ENCODE measurements at regions not wholly inside any gene's neighbourhood (a gene's known extent, or its start where the extent isn't known, plus 50 kb on each side); places are given as distances from the start of the nearest gene placed in this dataset.
"Not testable (repeated sequence)": the region's sequence is repeated elsewhere in the genome, so short reads cannot be mapped to it uniquely, and the experiment has no call there.

DNA sequence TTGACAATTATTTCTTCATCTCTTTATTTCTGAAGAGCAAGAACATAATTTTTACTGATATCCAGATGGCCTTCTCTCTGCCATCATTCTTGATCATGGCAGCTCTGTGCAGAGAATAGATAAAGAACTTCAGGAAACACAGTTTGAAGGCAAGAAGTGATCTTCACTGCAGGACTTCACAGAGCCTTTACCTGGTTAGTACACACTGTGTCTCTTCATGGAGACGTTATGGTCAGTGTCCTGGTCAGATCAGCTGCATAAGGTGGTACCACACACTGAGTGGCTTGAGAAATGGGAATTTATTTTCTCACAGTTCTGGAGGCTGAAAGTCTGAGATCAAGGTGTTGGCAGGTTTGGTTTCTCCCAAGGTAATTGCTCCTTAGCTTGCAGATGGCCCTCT is 129.5 kb downstream of the UTP18 start:
- DNase-seq = no peak

GRCh38 chr17:51391982-51392654 is 131.8 kb downstream of the UTP18 start:
- no peak for DNase-seq

DNA sequence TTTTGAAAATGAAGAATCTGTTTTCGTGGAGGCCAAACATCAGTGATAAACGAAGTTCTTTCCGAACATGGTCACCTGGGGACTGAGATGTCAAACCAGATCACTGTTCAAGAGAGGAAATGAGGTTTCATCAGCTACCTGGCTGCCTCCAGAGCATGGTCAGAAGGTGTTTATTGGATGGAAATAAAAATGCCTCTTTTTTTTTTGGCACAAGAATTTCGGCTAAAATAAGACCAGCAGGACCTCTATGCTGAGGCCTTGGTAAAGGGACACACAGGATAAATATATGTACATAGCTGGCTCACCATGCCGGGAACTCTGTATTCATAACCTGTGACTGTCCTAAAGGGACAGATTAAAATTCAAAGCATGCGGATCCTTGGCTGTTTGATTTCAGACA is 135.3 kb downstream of the UTP18 start:
- no peak for DNase-seq

GRCh38 chr17:51397361-51398127 is 137.2 kb downstream of the UTP18 start:
- no peak for DNase-seq

- no peak for DNase-seq
Measured at GRCh38 chr17:51398128-51398525, 137.8 kb downstream of the UTP18 start.

DNA sequence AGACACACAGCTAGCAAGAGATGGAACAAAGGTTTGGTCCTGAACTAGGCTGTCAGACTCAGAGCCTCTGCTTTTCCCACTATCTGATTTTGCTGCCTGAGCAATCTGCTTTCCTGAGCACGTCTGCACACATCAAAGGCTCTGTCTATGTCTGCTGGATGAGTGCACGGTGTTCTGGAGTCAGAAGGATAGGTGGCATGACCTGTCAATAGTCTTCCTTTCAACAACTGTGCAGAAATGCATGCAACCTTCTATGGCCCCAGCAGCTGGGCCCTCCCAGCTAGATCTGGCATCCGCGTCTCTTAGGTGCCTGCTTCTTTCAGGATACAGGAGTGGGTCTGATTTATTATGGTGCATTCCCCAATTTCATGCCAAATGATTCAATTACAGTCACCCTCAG is 138.3 kb downstream of the UTP18 start:
- no peak for DNase-seq

DNA sequence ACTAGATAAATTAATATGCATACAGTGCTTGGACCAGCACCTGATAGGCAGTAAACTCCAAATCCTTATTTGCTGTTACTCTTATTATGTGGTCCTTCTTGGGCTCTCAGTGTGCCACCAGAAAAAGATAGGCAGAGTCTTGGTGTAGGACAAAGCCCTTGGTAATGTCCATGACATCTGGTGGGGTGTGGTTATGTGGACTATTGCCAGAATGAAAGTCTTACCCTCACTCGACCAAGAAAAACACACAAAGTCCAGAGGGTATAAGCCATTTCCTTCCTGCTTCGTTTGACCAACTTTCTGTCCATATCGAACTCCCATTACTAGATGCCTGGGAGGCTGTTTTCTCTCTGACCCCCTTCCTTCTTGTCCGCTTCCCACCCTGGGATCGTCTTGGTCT is 140.9 kb downstream of the UTP18 start:
- DNase-seq = no peak

DNA sequence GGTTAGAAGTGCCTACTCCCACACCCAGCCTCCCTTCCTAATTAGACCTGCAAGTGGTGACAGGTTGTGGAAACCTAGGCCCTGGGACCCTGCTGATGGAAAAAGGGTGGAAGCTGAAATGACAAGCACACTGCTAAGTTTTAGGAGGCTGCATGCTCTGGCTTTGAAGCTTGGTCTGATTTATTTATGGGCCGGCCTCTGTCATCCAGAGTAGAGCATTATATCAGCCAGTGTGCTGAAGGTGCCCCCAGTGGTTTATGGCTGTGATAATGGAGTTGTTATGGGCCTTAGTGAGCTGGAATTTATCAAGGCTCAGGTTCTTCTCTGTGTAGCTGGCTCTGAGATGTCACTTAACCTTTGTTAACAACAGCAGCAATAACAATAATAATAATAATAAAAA is 142.6 kb downstream of the UTP18 start:
- no peak for DNase-seq

DNA sequence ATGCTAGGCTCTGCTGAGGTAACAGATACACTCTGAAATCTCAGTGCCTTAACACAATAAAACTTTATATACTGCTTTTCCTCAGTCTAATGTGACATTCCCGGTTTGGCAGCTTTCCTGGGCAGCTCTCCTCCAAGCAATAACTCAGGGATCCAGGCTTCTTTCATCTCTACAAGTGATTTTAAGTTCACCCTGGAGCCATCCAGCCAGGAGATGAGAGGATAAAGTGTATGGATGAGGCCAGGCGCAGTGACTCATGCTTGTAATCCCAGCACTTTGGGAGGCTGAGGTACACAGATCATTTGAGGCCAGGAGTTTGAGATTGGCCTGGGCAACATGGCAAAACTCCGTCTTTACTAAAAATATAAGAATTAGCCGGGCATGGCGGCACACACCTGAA is 147.2 kb downstream of the UTP18 start:
- no peak for DNase-seq

GRCh38 chr17:51419476-51419875 is 159.1 kb downstream of the UTP18 start:
- no peak for DNase-seq

GRCh38 chr17:51421525-51421924 is 161.2 kb downstream of the UTP18 start:
- DNase-seq = no peak

GRCh38 chr17:51422634-51423033 is 162.3 kb downstream of the UTP18 start:
- no peak for DNase-seq

- no peak for DNase-seq
Measured at GRCh38 chr17:51423421-51424160, 163.2 kb downstream of the UTP18 start.

GRCh38 chr17:51425773-51426172 is 165.4 kb downstream of the UTP18 start:
- DNase-seq = no peak

DNA sequence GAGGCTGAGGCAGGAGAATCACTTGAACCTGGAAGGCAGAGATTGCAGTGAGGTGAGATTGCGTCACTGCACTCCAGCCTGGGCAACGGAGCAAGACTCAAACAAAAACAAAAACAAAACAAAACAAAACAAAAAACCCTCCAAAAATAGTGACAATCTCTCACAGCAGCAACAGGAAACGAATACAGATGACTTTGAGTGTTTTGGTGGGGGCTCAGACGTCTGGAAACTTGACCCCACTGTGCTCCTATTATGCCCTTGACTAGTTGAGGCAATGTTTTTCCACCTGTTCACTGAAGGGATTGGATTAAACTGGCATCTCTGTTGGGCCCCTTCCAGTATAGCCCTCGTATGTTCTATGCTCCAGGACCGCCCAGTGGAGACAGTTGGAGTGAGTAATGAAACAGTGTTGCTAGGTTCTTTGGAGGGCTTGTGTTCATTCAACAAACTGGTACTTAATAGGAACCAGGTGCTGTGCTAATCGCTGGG is 167.0 kb downstream of the UTP18 start:
- no peak for DNase-seq

DNA sequence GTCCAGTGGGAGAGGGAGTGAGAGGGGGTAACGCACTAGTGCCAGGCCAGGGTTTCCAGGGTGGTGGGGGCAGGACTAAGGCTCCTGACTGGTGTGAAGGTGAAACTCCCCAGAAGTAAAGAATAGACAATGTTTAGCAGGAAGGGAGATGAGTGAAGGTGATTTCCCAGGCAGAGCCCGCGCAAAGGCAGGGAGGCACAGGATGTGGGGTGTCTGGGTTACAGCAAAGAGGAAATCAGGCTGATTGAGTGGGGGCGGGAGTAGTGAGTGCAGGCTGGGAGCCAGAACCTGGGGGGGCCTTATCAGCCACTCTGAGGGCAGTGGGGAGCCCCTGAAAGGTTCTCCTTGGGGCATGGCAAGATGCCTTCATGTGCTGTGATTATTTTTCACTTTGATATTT is 167.5 kb downstream of the UTP18 start:
- DNase-seq = peak; percentile 70

- DNase-seq = no peak
Measured at GRCh38 chr17:51428668-51429495, 168.5 kb downstream of the UTP18 start.

DNA sequence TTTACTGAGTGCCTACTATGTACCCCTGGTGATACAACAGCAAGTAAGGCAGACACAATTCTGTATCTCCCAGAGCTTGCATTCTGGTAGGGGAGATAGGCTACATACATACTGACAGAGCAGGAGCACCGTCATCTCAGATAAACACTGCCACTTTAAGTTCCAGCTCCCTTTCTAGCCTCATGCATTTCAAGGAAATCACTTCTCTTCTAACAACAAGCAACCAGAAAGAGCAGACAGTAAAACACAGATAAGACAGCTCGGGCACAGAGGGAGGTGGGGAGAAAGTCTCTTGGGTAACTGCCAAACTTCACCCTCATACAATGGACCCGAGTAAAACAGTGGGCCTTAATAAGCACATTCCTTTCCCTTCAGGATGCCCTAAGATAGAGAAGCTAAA is 169.6 kb downstream of the UTP18 start:
- DNase-seq = not testable (repeated sequence)

DNA sequence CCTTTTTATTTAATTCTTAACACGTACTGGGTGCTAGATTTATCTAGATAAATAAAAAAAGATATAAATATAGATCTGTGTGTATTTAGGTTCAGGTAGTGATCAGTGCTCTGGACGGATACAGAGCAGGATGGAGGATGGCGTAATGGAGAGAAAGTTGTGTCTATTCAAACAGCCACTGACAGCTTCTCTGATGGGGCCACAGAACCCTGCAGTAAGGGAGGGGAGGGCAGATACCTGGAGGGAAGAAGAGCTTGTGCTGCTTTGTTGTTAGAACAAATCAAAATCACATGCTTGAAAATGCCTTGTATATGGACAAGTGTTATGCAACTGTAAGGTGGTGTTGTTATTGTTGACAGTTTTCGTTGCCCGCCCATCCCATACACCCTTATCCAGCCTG is 170.2 kb downstream of the UTP18 start:
- no peak for DNase-seq

GRCh38 chr17:51434434-51435170 is 174.3 kb downstream of the UTP18 start:
- DNase-seq = no peak

- DNase-seq = no peak
Measured at GRCh38 chr17:51435171-51435552, 174.8 kb downstream of the UTP18 start.

DNA sequence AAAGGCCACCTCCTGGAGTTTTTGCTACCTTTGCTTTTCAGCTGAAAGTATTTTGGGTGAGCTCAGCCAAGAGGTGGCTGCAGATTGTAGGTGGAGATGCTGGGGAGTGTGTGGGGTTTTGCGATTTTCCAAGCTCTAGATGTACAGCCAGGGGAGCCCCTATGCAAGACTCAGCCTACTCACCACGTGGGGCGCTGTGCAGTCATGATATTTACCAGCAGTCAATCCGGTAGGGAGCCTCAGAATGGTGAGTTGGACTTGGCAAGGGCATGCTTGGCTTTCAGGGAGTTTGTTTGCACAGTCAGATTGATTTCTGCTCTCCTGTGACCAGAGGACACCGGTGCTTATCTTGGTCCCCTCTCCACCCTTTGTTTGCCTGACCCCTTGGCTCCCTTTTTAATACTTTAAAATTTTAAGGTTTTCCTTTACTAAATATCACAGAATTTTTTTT is 175.3 kb downstream of the UTP18 start:
- no peak for DNase-seq

Data from activated CD8-positive, alpha-beta memory T cell treated with anti-CD3 and anti-CD28 coated beads for 24 hours (primary cell).